ENCODE measurements at regions not wholly inside any gene's neighbourhood (a gene's known extent, or its start where the extent isn't known, plus 50 kb on each side); places are given as distances from the start of the nearest gene placed in this dataset.

DNA sequence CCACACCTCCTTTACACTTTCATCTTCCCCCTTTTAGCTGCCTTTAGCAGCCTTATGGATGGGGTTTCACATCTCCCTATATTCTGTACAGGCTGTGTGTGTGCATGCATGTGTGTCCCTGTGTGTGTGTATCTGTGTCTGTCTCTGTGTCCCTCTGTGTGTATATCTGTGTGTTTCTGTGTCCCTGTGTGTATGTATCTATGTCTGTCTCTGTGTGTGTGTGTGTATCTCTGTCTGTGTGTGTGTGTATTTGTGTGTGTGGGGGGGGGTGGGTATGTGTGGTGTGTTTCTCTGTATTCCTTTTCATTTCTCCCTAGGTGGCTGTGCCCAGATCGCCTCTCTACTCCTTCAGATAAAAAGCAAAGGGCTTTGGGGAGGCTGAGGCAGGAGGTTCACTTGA lies 52.2 kb upstream of the CD83 start:
- H3K27me3 Mint-ChIP-seq (ENCODE audit: insufficient read depth) = peaks cover 8% of the 10 kb centered on the region
- peaks cover 5% of the 10 kb centered on the region; the same call in 1 of the 2 replicates for H3K9me3 Mint-ChIP-seq
- no peak overlapping the region for H3K27ac Mint-ChIP-seq
- H3K4me3 Mint-ChIP-seq = no peak overlapping the region
- no peak for DNase-seq
- TF ChIP-seq, protein P1, sequence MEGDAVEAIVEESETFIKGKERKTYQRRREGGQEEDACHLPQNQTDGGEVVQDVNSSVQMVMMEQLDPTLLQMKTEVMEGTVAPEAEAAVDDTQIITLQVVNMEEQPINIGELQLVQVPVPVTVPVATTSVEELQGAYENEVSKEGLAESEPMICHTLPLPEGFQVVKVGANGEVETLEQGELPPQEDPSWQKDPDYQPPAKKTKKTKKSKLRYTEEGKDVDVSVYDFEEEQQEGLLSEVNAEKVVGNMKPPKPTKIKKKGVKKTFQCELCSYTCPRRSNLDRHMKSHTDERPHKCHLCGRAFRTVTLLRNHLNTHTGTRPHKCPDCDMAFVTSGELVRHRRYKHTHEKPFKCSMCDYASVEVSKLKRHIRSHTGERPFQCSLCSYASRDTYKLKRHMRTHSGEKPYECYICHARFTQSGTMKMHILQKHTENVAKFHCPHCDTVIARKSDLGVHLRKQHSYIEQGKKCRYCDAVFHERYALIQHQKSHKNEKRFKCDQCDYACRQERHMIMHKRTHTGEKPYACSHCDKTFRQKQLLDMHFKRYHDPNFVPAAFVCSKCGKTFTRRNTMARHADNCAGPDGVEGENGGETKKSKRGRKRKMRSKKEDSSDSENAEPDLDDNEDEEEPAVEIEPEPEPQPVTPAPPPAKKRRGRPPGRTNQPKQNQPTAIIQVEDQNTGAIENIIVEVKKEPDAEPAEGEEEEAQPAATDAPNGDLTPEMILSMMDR (IDR thresholded peaks at IDR 0.05) = no peak
- peaks cover 22% of the 10 kb centered on the region for H3K4me1 Mint-ChIP-seq (ENCODE audit: low read depth)
- no peaks in the 10 kb centered on the region for H3K36me3 Mint-ChIP-seq (ENCODE audit: low read depth)

DNA sequence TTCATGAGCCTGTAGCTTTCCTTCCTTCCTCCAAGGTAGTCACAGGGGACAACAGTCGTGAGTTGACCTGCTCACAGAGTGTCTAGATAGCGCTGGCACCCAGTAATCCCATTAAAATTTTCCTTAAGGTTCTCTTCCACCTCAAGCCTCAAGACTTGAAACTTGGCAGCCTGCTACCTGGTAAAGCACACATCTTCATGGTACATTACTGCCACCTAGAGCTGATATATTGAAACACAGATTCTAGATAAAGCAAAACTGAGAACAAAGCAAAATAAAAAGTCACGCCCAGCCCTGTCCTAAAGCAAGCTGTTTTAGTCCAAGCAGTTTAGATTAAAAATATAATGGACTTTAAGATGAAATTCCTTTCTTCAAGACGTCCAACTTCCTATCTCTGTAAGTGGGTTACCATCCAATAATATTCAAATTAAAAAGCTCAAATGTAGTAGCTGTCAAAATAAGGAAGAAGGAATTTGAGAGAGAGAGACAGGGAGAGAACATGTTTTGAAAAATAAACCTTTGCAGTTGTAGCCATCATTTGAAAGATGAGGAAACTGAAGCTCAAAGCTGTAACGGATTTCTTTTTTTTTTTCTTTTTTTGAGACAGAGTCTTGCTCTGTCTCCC lies 50.7 kb upstream of the CD83 start:
- no peak overlapping the region for H3K27ac Mint-ChIP-seq
- peaks cover 22% of the 10 kb centered on the region for H3K4me1 Mint-ChIP-seq (ENCODE audit: low read depth)
- peak; percentile 75 for DNase-seq
- peaks cover 5% of the 10 kb centered on the region; the same call in 1 of the 2 replicates for H3K9me3 Mint-ChIP-seq
- TF ChIP-seq, protein P1 (IDR thresholded peaks at IDR 0.05) = peak; percentile 82
- H3K27me3 Mint-ChIP-seq (ENCODE audit: insufficient read depth) = peaks cover 8% of the 10 kb centered on the region
- H3K4me3 Mint-ChIP-seq = no peak overlapping the region
- no peaks in the 10 kb centered on the region for H3K36me3 Mint-ChIP-seq (ENCODE audit: low read depth)

DNA sequence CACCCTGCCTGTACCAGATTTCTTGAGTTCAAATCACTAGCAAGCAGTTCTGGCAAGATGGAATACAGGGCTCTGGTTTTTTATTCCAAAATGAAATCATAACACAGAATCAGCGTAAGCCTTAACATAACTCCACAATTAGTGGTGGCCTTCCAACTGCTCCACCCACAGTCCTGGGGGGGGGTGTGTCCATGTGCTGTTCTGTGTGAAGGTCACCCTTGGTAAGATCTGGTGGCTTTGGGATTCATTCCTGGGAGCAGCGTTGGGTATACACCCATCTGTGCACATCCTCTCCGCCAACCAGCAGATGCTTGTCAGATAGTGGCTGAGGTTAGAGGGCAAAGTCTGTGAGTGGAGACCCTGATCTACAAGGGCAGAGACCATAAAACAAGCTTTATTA lies 49.9 kb upstream of the CD83 start:
- H3K9me3 Mint-ChIP-seq = no peaks in the 10 kb centered on the region; the same call in 1 of the 2 replicates
- peaks cover 5% of the 10 kb centered on the region for H3K27me3 Mint-ChIP-seq (ENCODE audit: insufficient read depth)
- DNase-seq = no peak
- H3K27ac Mint-ChIP-seq = no peak overlapping the region
- peaks cover 22% of the 10 kb centered on the region for H3K4me1 Mint-ChIP-seq (ENCODE audit: low read depth)
- TF ChIP-seq, protein P1 (IDR thresholded peaks at IDR 0.05) = no peak
- peak overlapping the region; percentile 22; the same call in 1 of the 2 replicates for H3K4me3 Mint-ChIP-seq
- no peaks in the 10 kb centered on the region for H3K36me3 Mint-ChIP-seq (ENCODE audit: low read depth)

Data from HFFc6 (cell line).